Thoracic aorta (tissue), 2 donors: ENCODE measurements at regions not wholly inside any gene's neighbourhood (a gene's known extent, or its start where the extent isn't known, plus 50 kb on each side); places are given as distances from the start of the nearest gene placed in this dataset.
"Not testable (repeated sequence)": the region's sequence is repeated elsewhere in the genome, so short reads cannot be mapped to it uniquely, and the experiment has no call there.

Experiments used
- ATAC-seq: fragments of 150-250 bp; one replicate; pipeline ENCODE4 v1.8.0; 2017; ENCODE audit warnings: low read depth; ENCODE audit not compliant: insufficient number of reproducible peaks, low FRiP score
- DNase-seq: peaks from one replicate; pipeline ENCODE4 v3.0.0-alpha.2; 2020; ENCODE audit warnings: low spot score
- H3K27ac ChIP-seq, 2 donors: fragments of 200-600 bp; sonication (generic); 1 replicate in 1 of 2; 2 replicates in 1 of 2; pipeline ENCODE4 v1.5.1; 2016; ENCODE audit warnings: mild to moderate bottlenecking in 2 of 2, moderate library complexity in 2 of 2
- H3K27me3 ChIP-seq: fragments of 200-600 bp; sonication (generic); replicated peaks from 2 replicates; pipeline ENCODE4 v1.6.0; 2016; ENCODE audit warnings: mild to moderate bottlenecking; ENCODE audit not compliant: insufficient read depth
- H3K36me3 ChIP-seq: fragments of 200-600 bp; sonication (generic); one replicate; pipeline ENCODE4 v1.5.1; 2016
- H3K4me1 ChIP-seq, 2 donors: fragments of 200-600 bp; sonication (generic); 1 replicate in 1 of 2; 2 replicates in 1 of 2; pipeline versions ENCODE4 v1.5.1 to v1.6.0; 2016; ENCODE audit warnings: low read depth in 2 of 2, mild to moderate bottlenecking in 1 of 2; ENCODE audit not compliant: control insufficient read depth in 1 of 2
- H3K4me3 ChIP-seq: fragments of 200-600 bp; sonication (generic); 2 replicates; pipeline ENCODE4 v1.5.1; 2016; ENCODE audit warnings: mild to moderate bottlenecking
- H3K9me3 ChIP-seq: fragments of 200-600 bp; sonication (generic); 2 replicates; pipeline ENCODE4 v1.5.1; 2016
- TF ChIP-seq, protein P1 (sequence below): fragments of 200-600 bp; sonication (generic); IDR thresholded peaks from one replicate; pipeline ENCODE4 v1.5.1; 2019; ENCODE audit warnings: antibody characterized with exemption

DNA sequence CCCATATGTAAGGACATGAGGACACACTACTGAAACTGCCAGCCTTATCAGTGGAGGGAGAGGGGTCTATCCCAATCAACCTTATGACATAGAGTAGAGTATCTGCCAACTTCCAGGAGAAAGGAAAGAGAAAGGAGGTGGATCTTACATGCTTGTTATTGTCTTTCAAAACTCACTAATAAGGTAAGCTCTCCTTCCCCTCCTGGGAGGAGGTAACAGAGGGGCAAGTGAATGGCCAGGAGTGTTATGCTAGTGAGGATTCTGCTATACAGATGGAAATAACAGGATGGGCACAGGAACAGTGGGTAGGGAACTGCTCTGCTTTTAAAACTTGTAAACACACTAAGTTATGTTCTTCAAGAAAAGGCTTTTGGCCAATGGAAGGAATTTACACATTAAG lies 1020.1 kb downstream of the TDRD15 start:
- Histone ChIP-seq H3K27ac (no peak overlapping the region), H3K27me3 (no peaks in the 10 kb centered on the region), H3K4me1 (no peaks in the 10 kb centered on the region), H3K4me3 (no peak overlapping the region), H3K9me3 (peaks cover 3% of the 10 kb centered on the region), H3K36me3 (no peaks in the 10 kb centered on the region)
- TF ChIP-seq, protein P1, sequence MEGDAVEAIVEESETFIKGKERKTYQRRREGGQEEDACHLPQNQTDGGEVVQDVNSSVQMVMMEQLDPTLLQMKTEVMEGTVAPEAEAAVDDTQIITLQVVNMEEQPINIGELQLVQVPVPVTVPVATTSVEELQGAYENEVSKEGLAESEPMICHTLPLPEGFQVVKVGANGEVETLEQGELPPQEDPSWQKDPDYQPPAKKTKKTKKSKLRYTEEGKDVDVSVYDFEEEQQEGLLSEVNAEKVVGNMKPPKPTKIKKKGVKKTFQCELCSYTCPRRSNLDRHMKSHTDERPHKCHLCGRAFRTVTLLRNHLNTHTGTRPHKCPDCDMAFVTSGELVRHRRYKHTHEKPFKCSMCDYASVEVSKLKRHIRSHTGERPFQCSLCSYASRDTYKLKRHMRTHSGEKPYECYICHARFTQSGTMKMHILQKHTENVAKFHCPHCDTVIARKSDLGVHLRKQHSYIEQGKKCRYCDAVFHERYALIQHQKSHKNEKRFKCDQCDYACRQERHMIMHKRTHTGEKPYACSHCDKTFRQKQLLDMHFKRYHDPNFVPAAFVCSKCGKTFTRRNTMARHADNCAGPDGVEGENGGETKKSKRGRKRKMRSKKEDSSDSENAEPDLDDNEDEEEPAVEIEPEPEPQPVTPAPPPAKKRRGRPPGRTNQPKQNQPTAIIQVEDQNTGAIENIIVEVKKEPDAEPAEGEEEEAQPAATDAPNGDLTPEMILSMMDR: no peak
- DNase-seq (no peak), ATAC-seq (no peak)

GRCh38 chr2:22153931-22154613 lies 1030.3 kb downstream of the TDRD15 start:
- no peak overlapping the region for H3K4me3 ChIP-seq
- no peak overlapping the region for H3K27ac ChIP-seq
- no peaks in the 10 kb centered on the region for H3K9me3 ChIP-seq
- no peak for DNase-seq
- TF ChIP-seq, protein P1: no peak
- H3K4me1 ChIP-seq: no peaks in the 10 kb centered on the region
- no peak for ATAC-seq
- H3K36me3 ChIP-seq: no peaks in the 10 kb centered on the region
- no peaks in the 10 kb centered on the region for H3K27me3 ChIP-seq

DNA sequence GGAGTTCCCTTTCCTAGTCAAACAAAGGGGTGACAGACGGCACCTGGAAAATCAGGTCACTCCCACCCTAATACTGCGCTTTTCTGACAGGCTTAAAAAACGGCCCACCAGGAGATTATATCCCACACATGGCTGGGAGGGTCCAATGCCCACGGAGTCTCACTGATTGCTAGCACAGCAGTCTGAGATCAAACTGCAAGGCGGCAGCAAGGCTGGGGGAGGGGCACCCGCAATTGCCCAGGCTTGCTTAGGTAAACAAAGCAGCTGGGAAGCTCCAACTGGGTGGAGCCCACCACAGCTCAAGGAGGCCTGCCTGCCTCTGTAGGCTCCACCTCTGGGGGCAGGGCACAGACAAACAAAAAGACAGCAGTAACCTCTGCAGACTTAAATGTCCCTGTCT lies 1032.9 kb downstream of the TDRD15 start:
- H3K27ac ChIP-seq, H3K36me3 ChIP-seq, ATAC-seq, H3K4me1 ChIP-seq, H3K9me3 ChIP-seq, H3K4me3 ChIP-seq, DNase-seq, H3K27me3 ChIP-seq: not testable (repeated sequence)

DNA sequence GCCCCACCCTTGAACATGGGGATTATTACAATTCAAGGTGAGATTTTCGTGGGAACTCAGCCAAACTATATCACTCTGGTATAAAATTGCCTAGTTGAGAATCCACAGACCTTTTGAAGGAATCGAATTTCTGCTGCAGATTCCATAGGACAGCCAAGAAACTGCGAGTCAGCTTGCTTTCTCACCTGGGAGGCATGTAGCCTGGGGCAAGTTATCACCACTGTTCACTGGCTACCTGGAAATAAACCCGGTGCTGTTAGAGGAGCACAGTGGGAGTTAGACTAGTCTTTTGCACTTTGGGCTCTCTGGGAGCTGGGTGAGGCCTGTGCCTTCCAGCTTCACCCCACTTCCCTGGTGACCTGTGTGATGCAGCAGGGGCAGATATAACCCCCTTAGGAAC lies 1043.5 kb downstream of the TDRD15 start:
- Histone ChIP-seq H3K9me3 (peaks cover 4% of the 10 kb centered on the region), H3K4me3 (no peak overlapping the region), H3K36me3 (no peaks in the 10 kb centered on the region), H3K27me3 (no peaks in the 10 kb centered on the region), H3K4me1 (no peaks in the 10 kb centered on the region), H3K27ac (no peak overlapping the region)
- DNase-seq: no peak
- TF ChIP-seq, protein P1: no peak
- no peak for ATAC-seq

DNA sequence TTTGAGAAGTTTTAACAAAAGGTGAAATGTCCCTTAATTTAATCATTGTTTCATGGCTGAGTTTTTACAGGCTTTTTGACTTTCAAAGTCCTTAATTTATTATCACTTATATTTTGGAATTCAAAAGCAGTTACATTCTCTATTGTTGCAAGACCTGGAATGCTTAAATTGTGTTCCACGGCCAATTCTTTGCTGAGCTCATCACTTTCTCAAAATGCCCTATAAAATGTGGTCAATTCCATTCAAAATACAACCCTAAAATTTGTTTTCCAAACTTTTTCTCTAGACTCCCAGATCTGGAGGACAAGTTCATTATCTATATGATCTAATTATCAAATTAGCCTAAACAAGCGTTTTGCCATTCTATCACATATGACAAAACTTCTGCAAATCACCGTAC lies 1051.2 kb downstream of the TDRD15 start:
- H3K27me3 ChIP-seq: no peaks in the 10 kb centered on the region
- no peak overlapping the region for H3K4me3 ChIP-seq
- H3K27ac ChIP-seq: no peak overlapping the region
- ATAC-seq: no peak
- no peaks in the 10 kb centered on the region for H3K4me1 ChIP-seq
- no peak for DNase-seq
- TF ChIP-seq, protein P1: no peak
- no peaks in the 10 kb centered on the region for H3K9me3 ChIP-seq
- no peaks in the 10 kb centered on the region for H3K36me3 ChIP-seq

GRCh38 chr2:22185251-22185650 lies 1061.5 kb downstream of the TDRD15 start:
- no peaks in the 10 kb centered on the region for H3K27me3 ChIP-seq
- H3K27ac ChIP-seq: no peak overlapping the region
- no peaks in the 10 kb centered on the region for H3K9me3 ChIP-seq
- no peak overlapping the region for H3K4me3 ChIP-seq
- H3K36me3 ChIP-seq: no peaks in the 10 kb centered on the region
- no peaks in the 10 kb centered on the region for H3K4me1 ChIP-seq
- TF ChIP-seq, protein P1: no peak
- no peak for ATAC-seq
- no peak for DNase-seq

GRCh38 chr2:22186261-22186828 lies 1062.6 kb downstream of the TDRD15 start:
- not testable (repeated sequence) for H3K9me3 ChIP-seq, ATAC-seq, H3K27ac ChIP-seq, H3K4me3 ChIP-seq, H3K4me1 ChIP-seq, H3K27me3 ChIP-seq, H3K36me3 ChIP-seq, DNase-seq
